Spinal cord (tissue), 9 donors: ENCODE measurements at regions not wholly inside any gene's neighbourhood (a gene's known extent, or its start where the extent isn't known, plus 50 kb on each side); places are given as distances from the start of the nearest gene placed in this dataset.

Experiments
- DNase-seq, 6 donors: peaks; one replicate each; pipeline versions ENCODE4 v3.0.0 to v3.0.0-alpha.2; 2013 to 2015; ENCODE audit warnings: low spot score in 6 of 6, low read depth in 4 of 6
- H3K27ac ChIP-seq: one replicate; pipeline ENCODE4 v1.5.1; 2013; ENCODE audit warnings: low read depth, low read length, control low read depth
- H3K27me3 ChIP-seq: one replicate; pipeline ENCODE4 v1.6.1; 2013; ENCODE audit warnings: low read length; ENCODE audit not compliant: control insufficient read depth, insufficient read depth
- H3K36me3 ChIP-seq: one replicate; pipeline ENCODE4 v1.6.1; 2013; ENCODE audit warnings: low read length; ENCODE audit not compliant: control insufficient read depth, insufficient read depth
- H3K4me1 ChIP-seq: one replicate; pipeline ENCODE4 v1.6.1; 2013; ENCODE audit warnings: low read length; ENCODE audit not compliant: control insufficient read depth, insufficient read depth
- H3K4me3 ChIP-seq: one replicate; pipeline ENCODE4 v1.5.1; 2013; ENCODE audit warnings: low read depth, low read length, control low read depth
- H3K9me3 ChIP-seq: one replicate; pipeline ENCODE4 v1.6.1; 2013; ENCODE audit warnings: low read length; ENCODE audit not compliant: control insufficient read depth, insufficient read depth
- WGBS: methylation state at CpG from one replicate; pipeline ENCODE4 v1.1.5; 2013; ENCODE audit warnings: missing lambda C conversion rate; ENCODE audit not compliant: insufficient coverage; 5-methylcytosine and 5-hydroxymethylcytosine counted together
- donor health status: healthy.

DNA sequence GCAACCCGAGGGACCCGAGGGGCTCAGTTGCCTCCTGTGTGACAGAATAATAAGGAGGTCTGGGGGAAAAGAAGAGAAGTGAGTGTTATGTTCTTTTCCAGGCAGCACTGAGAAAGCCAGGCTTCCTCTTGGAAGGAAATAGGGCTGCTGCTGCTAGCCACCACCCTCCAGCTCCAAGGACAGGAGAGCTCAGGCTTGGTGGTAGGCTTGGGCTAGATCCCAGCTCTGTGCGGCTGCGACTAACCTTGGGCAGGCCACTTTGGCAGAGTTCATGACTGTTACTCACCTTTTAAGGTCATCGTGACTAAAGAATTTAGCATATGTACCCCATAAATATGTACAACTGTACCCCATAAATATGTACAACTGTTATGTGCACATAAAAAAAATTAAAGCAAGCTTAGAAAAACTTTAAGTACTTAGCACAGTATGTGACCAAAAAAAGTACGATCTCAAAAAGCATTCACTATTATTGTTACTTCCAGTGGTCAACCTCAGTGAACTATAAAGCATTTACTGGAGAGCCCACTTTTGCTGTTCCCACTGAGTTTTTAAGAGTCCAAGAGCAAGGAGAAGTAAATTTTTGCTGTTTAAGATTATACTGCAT lies 124.7 kb upstream of the POU2AF2 start:
- no peak overlapping the region for H3K4me3 ChIP-seq
- H3K27me3 ChIP-seq = no peaks in the 10 kb centered on the region
- peaks cover 4% of the 10 kb centered on the region for H3K4me1 ChIP-seq
- H3K36me3 ChIP-seq = no peaks in the 10 kb centered on the region
- no peak for DNase-seq
- peak overlapping the region; percentile 57 for H3K27ac ChIP-seq
- no peaks in the 10 kb centered on the region for H3K9me3 ChIP-seq
- 80% methylated on average over 1 of the region's 6 CpGs for WGBS

DNA sequence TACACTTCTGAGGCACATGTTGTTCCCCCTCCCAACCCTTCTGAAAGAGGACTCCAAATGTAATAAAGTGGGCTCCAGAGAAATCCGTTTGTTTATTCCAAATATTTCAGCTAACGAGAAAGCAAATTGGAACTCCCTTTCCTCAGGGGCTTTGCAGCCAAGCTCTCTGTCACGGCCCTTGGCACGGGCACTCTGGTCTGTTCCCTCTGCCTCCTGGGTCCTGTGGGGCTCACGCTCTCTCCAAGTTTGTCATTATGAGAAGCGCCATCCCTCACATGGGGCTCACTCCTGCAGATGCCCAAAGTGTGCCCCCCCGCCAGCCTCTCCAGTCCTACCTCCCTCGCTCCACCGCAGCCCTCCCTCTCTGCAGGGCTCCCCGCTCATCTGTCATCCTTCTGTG lies 125.4 kb upstream of the POU2AF2 start:
- H3K4me3 ChIP-seq = no peak overlapping the region
- peaks cover 4% of the 10 kb centered on the region for H3K4me1 ChIP-seq
- H3K9me3 ChIP-seq = no peaks in the 10 kb centered on the region
- peak in 1 of 6 donors; percentile 26 for DNase-seq
- no peaks in the 10 kb centered on the region for H3K27me3 ChIP-seq
- WGBS = 63% methylated on average over 10 of the region's 10 CpGs
- H3K27ac ChIP-seq = peak overlapping the region; percentile 57
- no peaks in the 10 kb centered on the region for H3K36me3 ChIP-seq

DNA sequence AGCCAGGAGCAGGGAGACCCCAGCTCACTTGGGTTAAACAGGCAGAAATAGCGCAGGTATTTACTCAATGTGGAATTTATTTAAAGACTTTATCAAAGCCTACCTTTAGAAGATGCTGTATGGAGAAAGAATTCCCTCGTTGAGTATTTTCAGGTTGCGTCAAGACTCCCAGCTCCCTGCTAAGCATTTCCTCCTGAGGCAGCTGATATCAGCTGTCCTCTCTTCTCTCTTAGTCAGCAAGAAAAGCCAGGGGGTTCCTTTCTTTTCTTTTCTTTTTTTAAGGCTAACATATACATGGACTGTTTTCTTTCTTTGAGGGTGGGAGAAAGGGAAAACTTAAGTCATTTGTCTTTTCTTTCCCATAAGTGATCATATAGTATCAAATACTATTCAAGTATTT lies 125.8 kb upstream of the POU2AF2 start:
- Histone ChIP-seq H3K4me1 (peaks cover 4% of the 10 kb centered on the region), H3K4me3 (no peak overlapping the region), H3K9me3 (no peaks in the 10 kb centered on the region), H3K27me3 (no peaks in the 10 kb centered on the region), H3K27ac (peak overlapping the region; percentile 57), H3K36me3 (no peaks in the 10 kb centered on the region)
- DNase-seq = no peak
- no CpG with 5 or more reads among the region's 3 CpGs for WGBS

DNA sequence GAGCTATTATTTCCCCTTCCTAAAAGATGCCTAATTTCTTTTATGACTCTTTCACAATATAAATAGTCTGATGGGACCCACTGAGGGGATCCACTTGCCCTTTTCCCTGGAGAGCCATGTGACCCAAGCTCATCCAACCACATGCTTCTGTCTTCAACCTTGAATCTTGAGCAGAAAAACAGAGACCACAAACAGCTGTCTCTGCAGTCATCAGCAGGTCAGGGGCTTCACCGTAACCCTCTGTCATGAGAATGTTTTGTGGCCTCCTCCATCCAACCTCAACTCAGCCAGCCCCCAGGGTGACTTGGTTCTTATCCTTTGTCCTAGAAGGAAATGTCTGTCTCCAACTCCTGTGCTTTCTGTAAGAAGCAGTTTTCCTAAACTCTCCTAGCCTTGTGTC lies 129.6 kb upstream of the POU2AF2 start:
- H3K4me3 ChIP-seq = no peak overlapping the region
- no peak for DNase-seq
- no peaks in the 10 kb centered on the region for H3K9me3 ChIP-seq
- H3K27ac ChIP-seq = no peak overlapping the region
- 57% methylated on average over 1 of the region's 1 CpG for WGBS
- H3K36me3 ChIP-seq = no peaks in the 10 kb centered on the region
- peaks cover 4% of the 10 kb centered on the region for H3K4me1 ChIP-seq
- H3K27me3 ChIP-seq = no peaks in the 10 kb centered on the region

DNA sequence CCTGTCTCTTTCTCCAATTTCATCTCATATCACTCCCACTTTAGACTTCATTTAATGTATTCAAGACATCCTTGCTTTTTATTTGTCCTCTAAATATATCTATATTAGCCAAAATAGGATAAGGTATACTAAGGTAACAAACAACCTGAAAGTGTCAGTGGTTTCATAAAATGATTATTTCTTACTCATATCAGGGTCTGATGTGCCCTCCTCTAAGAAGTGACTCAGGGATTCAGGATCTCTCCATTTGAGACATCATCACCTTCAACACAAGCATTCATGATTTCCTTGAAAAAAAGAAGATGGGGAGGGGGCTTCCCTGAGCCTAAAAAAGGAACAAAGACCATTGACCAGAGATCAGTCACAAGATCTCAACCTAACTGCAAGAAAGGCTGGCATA lies 131.4 kb upstream of the POU2AF2 start:
- Histone ChIP-seq H3K27me3 (no peaks in the 10 kb centered on the region), H3K9me3 (no peaks in the 10 kb centered on the region), H3K36me3 (no peaks in the 10 kb centered on the region), H3K27ac (no peak overlapping the region), H3K4me3 (no peak overlapping the region), H3K4me1 (no peaks in the 10 kb centered on the region)
- no peak for DNase-seq

DNA sequence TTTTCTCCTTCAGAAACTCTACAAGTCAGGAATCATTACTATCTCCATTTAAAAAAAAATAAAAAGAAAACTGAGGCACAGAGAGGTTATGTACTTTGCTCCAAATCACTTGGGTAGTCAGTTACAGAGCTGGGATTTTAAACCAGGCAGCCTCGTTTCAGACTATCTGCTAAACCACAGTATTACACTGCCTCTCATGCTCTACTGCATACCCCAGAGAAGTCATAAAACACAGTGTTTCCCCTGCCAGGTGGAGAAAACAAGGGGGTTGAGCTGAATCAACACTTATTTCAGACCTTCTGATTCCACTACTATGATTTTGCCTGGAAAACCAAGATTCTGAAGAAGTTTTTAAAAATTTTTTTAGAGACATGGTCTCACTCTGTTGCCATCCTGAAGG lies 132.9 kb upstream of the POU2AF2 start:
- H3K4me1 ChIP-seq = no peaks in the 10 kb centered on the region
- no peak for DNase-seq
- no peaks in the 10 kb centered on the region for H3K27me3 ChIP-seq
- no peak overlapping the region for H3K4me3 ChIP-seq
- no peak overlapping the region for H3K27ac ChIP-seq
- no peaks in the 10 kb centered on the region for H3K36me3 ChIP-seq
- no CpG with 5 or more reads among the region's 1 CpG for WGBS
- no peaks in the 10 kb centered on the region for H3K9me3 ChIP-seq

DNA sequence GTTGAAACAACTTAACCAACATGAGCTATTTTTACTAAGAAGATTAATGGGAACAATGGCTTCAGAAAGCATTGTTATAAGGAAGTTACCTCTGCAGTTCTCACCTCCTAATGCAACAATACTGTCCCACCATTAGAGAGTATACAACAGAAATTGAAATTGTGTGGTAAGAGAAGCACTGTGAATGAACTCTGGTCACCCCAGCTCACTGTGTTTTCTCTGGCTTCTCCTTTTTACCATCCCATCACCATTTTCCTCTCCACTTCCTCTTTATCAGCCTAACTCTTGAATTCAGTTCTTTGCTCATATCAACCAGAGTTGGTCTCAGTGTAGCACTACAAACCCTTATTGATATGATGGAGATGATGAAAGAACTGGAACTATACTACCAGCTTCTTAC lies 138.0 kb upstream of the POU2AF2 start:
- no peak for DNase-seq
- H3K4me3 ChIP-seq = no peak overlapping the region
- H3K27me3 ChIP-seq = no peaks in the 10 kb centered on the region
- no peaks in the 10 kb centered on the region for H3K4me1 ChIP-seq
- no peaks in the 10 kb centered on the region for H3K9me3 ChIP-seq
- H3K27ac ChIP-seq = no peak overlapping the region
- H3K36me3 ChIP-seq = no peaks in the 10 kb centered on the region

DNA sequence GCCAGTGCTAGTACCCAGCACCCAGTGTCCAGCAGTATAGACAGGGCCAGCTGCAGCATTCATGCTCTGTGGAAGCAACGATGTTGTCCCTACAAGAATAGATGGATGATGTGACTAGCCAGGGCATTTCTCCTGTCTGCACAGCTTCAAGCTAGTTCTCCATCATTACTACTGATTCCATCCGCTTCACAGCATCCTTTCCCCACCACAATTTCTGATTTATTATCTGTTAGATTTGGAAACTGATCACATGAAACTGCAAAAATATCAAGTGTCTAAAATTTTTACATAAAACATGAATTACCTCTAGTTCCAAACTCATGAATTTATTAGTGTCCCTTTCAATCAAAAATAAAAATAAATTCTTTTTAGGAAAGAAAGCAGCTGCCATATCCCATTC lies 138.9 kb upstream of the POU2AF2 start:
- H3K27me3 ChIP-seq = no peaks in the 10 kb centered on the region
- H3K4me3 ChIP-seq = no peak overlapping the region
- no peaks in the 10 kb centered on the region for H3K4me1 ChIP-seq
- no peaks in the 10 kb centered on the region for H3K36me3 ChIP-seq
- DNase-seq = no peak
- H3K9me3 ChIP-seq = no peaks in the 10 kb centered on the region
- no peak overlapping the region for H3K27ac ChIP-seq
- 86% methylated on average over 1 of the region's 2 CpGs for WGBS

DNA sequence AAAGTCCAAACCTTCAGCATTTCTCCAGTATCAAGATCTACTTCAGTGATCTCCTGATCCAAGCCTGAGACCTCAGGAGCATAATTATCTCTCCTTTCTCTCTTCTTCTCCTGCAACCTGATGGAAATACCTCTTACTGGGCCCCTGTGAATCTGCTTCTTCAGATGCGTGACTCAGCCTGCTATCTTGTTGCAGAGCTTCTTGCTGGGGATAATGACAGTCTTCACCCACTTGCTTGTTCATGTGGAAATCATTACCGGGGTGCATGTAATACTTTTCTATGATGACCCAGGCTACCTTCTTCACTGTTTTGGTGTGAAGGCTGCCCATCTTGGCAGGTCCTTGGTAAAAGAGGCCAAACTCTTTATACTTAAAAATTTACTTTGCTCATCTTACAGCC lies 140.0 kb upstream of the POU2AF2 start:
- Histone ChIP-seq H3K4me3 (no peak overlapping the region), H3K27me3 (no peaks in the 10 kb centered on the region), H3K4me1 (no peaks in the 10 kb centered on the region), H3K27ac (no peak overlapping the region), H3K36me3 (no peaks in the 10 kb centered on the region), H3K9me3 (no peaks in the 10 kb centered on the region)
- WGBS = 100% methylated on average over 1 of the region's 2 CpGs
- DNase-seq = no peak

DNA sequence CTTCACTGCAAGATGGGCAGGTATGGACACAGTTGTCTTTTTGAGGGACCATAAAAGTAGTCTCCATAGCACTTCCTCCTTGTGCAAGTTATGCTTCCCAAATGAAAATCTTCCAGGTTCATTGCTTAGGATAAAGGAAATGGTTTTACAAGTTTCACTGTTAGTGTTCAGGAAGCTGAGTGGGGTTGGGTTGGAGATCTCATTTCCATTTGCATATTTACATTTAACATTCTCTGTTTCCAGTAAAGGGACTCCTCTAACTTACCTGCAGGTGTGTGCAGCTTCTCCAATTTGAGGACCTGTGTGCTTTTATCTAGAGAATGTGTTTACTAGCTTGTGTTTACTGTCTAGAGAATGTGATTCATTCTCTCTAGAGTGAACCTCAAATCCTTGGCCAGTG lies 141.3 kb upstream of the POU2AF2 start:
- Histone ChIP-seq H3K4me1 (no peaks in the 10 kb centered on the region), H3K4me3 (no peak overlapping the region), H3K27me3 (no peaks in the 10 kb centered on the region), H3K9me3 (no peaks in the 10 kb centered on the region), H3K36me3 (no peaks in the 10 kb centered on the region), H3K27ac (no peak overlapping the region)
- no peak for DNase-seq
